ENCODE measurements at regions not wholly inside any gene's neighbourhood (a gene's known extent, or its start where the extent isn't known, plus 50 kb on each side); places are given as distances from the start of the nearest gene placed in this dataset.
A peak's percentile ranks its signal among the peaks of the same experiment; 100 is the strongest.

GRCh38 chr20:50344232-50345071, 153.8 kb downstream of the CEBPB start:
- Histone ChIP-seq H3K36me3 (no peaks in the 10 kb centered on the region), H3K27me3 (no peaks in the 10 kb centered on the region), H3K4me1 (peaks cover 0 to 30% (median 9%) of the 10 kb centered on the region in 3 donors), H3K9me3 (no peaks in the 10 kb centered on the region), H3K4me3 (no peak overlapping the region), H3K27ac (no peak overlapping the region)
- no peak for TF ChIP-seq EP300 (IDR thresholded peaks at IDR 0.05)
- TF ChIP-seq CTCF (IDR thresholded peaks at IDR 0.05) = peak in 2 of 4 experiments; percentile 8 to 23
- no peak for TF ChIP-seq POLR2AphosphoS5 (IDR thresholded peaks at IDR 0.05)
- TF ChIP-seq POLR2A (IDR thresholded peaks at IDR 0.05) = no peak
- no peak for ATAC-seq
- 79 to 93% methylated on average over 3 to 4 of the region's 11 CpGs for WGBS, 2 donors (ENCODE audit: low coverage in 1 of 2)

DNA sequence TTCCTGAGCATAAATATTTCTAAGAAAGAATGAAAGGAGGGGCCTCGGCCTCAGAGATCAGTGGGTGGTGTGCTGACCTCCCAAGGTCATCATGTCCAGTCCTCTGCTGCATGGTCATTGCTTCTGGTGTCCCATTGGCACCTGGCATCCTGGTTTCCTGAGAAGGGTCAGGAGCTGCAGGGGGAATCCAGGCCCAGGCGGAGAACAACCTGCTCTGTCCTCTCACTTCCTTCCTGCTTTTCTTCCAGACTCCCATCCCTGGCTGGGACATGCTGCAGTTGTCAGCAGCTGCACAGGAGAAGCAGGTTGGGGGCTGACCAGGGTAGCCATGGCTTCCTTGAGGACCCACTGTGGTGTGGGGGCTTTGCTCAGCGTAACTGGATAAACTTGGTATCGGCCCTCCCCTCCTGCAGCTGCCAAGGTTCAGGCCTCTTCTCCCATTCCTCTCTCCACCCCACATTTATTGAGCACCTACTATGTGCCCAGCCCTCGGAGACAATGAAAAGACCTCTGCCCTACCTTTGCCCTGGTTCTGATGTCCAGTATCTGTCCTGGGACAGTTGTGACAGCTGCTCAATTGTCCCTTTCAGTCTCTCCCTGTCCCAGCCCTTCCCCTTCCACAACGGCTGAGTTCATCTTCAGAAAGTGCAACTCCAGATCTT, 155.2 kb downstream of the CEBPB start:
- H3K9me3 ChIP-seq = no peaks in the 10 kb centered on the region
- no peak for ATAC-seq
- peak overlapping the region in 1 of 2 donors; percentile 17 for H3K4me3 ChIP-seq
- WGBS, 2 donors (ENCODE audit: low coverage in 1 of 2) = 57 to 83% methylated on average over 1 to 4 of the region's 6 CpGs
- H3K27ac ChIP-seq = peak overlapping the region in 3 of 4 donors; percentile 61 to 77 (median 69)
- H3K4me1 ChIP-seq = peaks cover 0 to 28% (median 9%) of the 10 kb centered on the region in 3 donors
- no peaks in the 10 kb centered on the region for H3K27me3 ChIP-seq
- TF ChIP-seq POLR2A (IDR thresholded peaks at IDR 0.05) (no peak), POLR2AphosphoS5 (IDR thresholded peaks at IDR 0.05) (no peak), CTCF (IDR thresholded peaks at IDR 0.05) (no peak), EP300 (IDR thresholded peaks at IDR 0.05) (no peak)
- H3K36me3 ChIP-seq = no peaks in the 10 kb centered on the region

DNA sequence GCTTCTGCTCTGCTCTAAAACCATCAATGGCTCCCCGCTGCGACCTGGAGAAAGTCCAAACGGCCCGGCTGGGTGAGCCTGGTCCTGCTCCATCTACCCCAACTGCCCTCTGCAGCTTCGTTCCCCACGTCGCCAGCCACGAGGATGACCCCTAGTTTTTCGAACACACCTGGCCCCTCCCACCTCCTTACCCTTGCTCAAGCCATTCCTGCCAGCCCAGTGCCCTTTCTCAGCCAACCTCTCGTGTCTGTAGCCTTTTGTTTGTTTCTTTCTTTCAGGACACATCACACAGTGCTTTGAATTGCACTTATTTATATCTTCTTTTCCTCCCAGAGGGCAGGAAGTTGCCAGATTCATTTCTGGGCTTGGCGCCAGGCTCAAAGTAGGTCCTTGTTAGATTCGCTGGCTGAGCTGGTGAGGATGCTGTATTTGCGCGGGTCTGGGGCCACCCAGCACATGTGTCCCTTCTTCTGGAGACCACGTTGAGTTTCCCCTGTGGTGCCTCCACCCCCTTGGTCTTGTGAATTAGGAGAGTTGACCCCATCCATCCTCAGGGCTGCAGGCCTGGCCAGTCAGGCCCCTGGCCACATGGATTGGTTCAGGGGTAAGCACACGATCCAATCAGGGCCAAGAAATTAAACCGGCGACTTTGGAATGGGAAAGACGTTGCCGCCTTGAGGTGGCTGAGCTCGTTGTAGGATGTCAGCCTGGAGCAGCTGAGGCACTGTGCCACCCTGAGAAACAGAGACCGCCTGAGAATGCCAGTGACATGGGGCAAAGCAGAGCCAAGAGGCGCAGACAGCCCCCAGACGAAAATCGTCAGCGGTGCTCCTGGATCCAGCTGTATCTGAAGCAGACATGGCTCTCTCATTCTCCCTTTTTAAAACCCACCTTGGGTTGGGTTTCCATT, 156.0 kb downstream of the CEBPB start:
- H3K4me3 ChIP-seq = peak overlapping the region in 1 of 2 donors; percentile 17
- no peaks in the 10 kb centered on the region for H3K9me3 ChIP-seq
- no peaks in the 10 kb centered on the region for H3K27me3 ChIP-seq
- no peaks in the 10 kb centered on the region for H3K36me3 ChIP-seq
- peak overlapping the region in 3 of 4 donors; percentile 61 to 77 (median 69) for H3K27ac ChIP-seq
- 14 to 50% methylated on average over 13 to 20 of the region's 26 CpGs for WGBS, 2 donors (ENCODE audit: low coverage in 1 of 2)
- TF ChIP-seq EP300 (IDR thresholded peaks at IDR 0.05) (no peak), POLR2AphosphoS5 (IDR thresholded peaks at IDR 0.05) (peak; percentile 79), POLR2A (IDR thresholded peaks at IDR 0.05) (peak in 1 of 2 donors; percentile 21), CTCF (IDR thresholded peaks at IDR 0.05) (no peak)
- H3K4me1 ChIP-seq = peaks cover 0 to 28% (median 9%) of the 10 kb centered on the region in 3 donors
- ATAC-seq = peak; percentile 77

DNA sequence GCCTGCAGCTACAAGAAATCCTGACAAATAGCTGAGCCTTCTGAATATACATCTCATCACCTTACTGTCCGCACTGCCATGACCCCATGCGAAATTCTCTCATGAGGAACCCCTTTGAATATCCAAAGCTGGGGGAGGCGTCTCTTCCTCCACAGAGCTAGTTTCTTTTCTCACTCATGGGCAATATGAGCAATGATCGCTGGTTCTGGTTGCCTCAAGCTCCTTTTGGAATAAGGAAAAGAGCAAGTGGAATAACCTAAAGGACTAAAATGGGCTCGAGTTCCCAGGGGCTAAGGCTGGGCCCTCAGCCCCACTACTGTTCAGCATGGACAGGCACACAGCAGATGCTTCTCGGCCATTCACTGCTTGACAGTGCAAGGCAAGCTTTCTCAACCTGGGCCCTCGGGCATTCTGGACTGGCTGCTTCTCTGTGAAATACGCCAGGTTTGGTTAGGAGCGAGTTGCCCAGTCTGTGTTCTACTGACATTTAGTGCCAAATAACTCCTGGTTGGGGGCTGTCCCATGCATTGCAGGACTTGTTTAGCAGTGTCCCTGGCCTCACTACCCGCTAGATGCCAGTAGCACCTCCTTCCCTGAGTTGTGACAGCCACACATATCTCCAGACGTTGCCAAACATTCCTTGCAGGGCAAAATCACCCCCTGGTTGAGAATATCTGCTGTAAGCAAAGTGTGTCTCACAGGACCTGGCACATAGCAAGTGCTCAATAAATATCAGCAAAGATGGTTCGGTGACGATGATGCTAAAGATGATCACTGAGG, 156.8 kb downstream of the CEBPB start:
- H3K27me3 ChIP-seq = no peaks in the 10 kb centered on the region
- no peak for ATAC-seq
- H3K4me1 ChIP-seq = peaks cover 0 to 28% (median 9%) of the 10 kb centered on the region in 3 donors
- H3K4me3 ChIP-seq = no peak overlapping the region
- no peak for TF ChIP-seq POLR2AphosphoS5 (IDR thresholded peaks at IDR 0.05)
- TF ChIP-seq CTCF (IDR thresholded peaks at IDR 0.05) = no peak
- no peak for TF ChIP-seq POLR2A (IDR thresholded peaks at IDR 0.05)
- TF ChIP-seq EP300 (IDR thresholded peaks at IDR 0.05) = no peak
- H3K27ac ChIP-seq = peak overlapping the region in 3 of 4 donors; percentile 59 to 77 (median 61)
- H3K36me3 ChIP-seq = no peaks in the 10 kb centered on the region
- 86 to 100% methylated on average over 5 to 9 of the region's 13 CpGs for WGBS, 2 donors (ENCODE audit: low coverage in 1 of 2)
- no peaks in the 10 kb centered on the region for H3K9me3 ChIP-seq

Measured in gastroesophageal sphincter (tissue), 4 donors.